PC-9 (cell line): ENCODE measurements at regions not wholly inside any gene's neighbourhood (a gene's known extent, or its start where the extent isn't known, plus 50 kb on each side); places are given as distances from the start of the nearest gene placed in this dataset.
A peak's percentile ranks its signal among the peaks of the same experiment; 100 is the strongest.

Experiments used
- BruUV-seq: library from RNA; stranded (reverse); fragments of 400-500 nt; replicated peaks from 2 replicates; lab custom pipeline; 2021; lab: Mats Ljungman, UMichigan
- CTCF ChIA-PET: fragments of 300-600 bp; sonication (Branson Sonifier 250); formaldehyde crosslinking; loops from one replicate; lab custom pipeline; 2022; ENCODE audit warnings: antibody characterized with exemption; lab: Charles Lee
- POLR2A ChIA-PET: fragments of 300-600 bp; sonication (Branson Sonifier 250); formaldehyde crosslinking; loops from one replicate; lab custom pipeline; 2022; ENCODE audit warnings: antibody characterized with exemption; ENCODE audit not compliant: unreplicated experiment; lab: Charles Lee
- DNase-seq, 2 experiments: peaks; one replicate each; pipeline versions ENCODE4 v3.0.0 to v3.0.0-alpha.2; 2015 to 2022; ENCODE audit warnings: mixed read lengths in 1 of 2
- H2AFZ ChIP-seq: fragments of 200-600 bp; sonication (generic); 2 replicates; pipeline ENCODE4 v1.8.1; 2017; ENCODE audit warnings: antibody characterized with exemption
- H3F3A ChIP-seq: fragments of 200-600 bp; sonication (generic); 2 replicates; pipeline ENCODE4 v1.8.1; 2017; ENCODE audit warnings: antibody characterized with exemption, mild to moderate bottlenecking, low read depth; ENCODE audit not compliant: insufficient read depth
- H3K27ac ChIP-seq: fragments of 200-600 bp; sonication (generic); 2 replicates; pipeline ENCODE4 v1.6.1; 2016; ENCODE audit warnings: mixed run types
- H3K27me3 ChIP-seq: fragments of 200-600 bp; sonication (generic); 2 replicates; pipeline ENCODE4 v1.6.1; 2016; ENCODE audit warnings: low read depth, mixed run types; ENCODE audit not compliant: insufficient read depth
- H3K36me3 ChIP-seq: fragments of 200-600 bp; sonication (generic); 2 replicates; pipeline ENCODE4 v1.6.1; 2016; ENCODE audit warnings: low read depth, mixed run types
- H3K4me1 ChIP-seq: fragments of 200-600 bp; sonication (generic); replicated peaks from 2 replicates; pipeline ENCODE4 v1.6.1; 2016; ENCODE audit warnings: mixed run types; ENCODE audit not compliant: insufficient read depth
- H3K4me2 ChIP-seq: fragments of 200-600 bp; sonication (generic); 2 replicates; pipeline ENCODE4 v1.6.1; 2017; ENCODE audit warnings: mixed run types
- H3K4me3 ChIP-seq: fragments of 200-600 bp; sonication (generic); 2 replicates; pipeline ENCODE4 v1.6.1; 2016; ENCODE audit warnings: mixed run types
- H3K79me2 ChIP-seq: fragments of 200-600 bp; sonication (generic); 2 replicates; pipeline ENCODE4 v1.6.1; 2017; ENCODE audit warnings: low read depth, mixed run types
- H3K9me2 ChIP-seq: fragments of 200-600 bp; sonication (generic); 2 replicates; pipeline ENCODE4 v1.8.1; 2017; ENCODE audit warnings: mild to moderate bottlenecking; ENCODE audit not compliant: insufficient read depth
- H3K9me3 ChIP-seq: fragments of 200-600 bp; sonication (generic); 2 replicates; pipeline ENCODE4 v1.8.1; 2016; ENCODE audit warnings: low read depth; ENCODE audit not compliant: insufficient read depth
- H4K20me1 ChIP-seq: fragments of 200-600 bp; sonication (generic); 2 replicates; pipeline ENCODE4 v1.8.1; 2017; ENCODE audit not compliant: insufficient read depth
- CTCF ChIP-seq: fragments of 200-600 bp; sonication (generic); conservative IDR thresholded peaks from 2 replicates; pipeline ENCODE4 v1.6.1; 2017; ENCODE audit warnings: mixed run types, antibody characterized with exemption, mild to moderate bottlenecking, moderate library complexity
- EZH2 ChIP-seq: fragments of 200-600 bp; sonication (generic); IDR thresholded peaks from 2 replicates; pipeline ENCODE4 v1.8.0; 2017; ENCODE audit warnings: antibody characterized with exemption, low read depth
- intact Hi-C: fragments of 100-400 bp; cut with micrococcal nuclease; formaldehyde crosslinking; loops from one replicate; pipeline ENCODE4 v1.10.0; 2022; ENCODE audit not compliant: unreplicated experiment

- Histone ChIP-seq H3K27ac (no peak overlapping the region), H3F3A (no peaks in the 10 kb centered on the region), H3K4me2 (no peak overlapping the region), H3K79me2 (no peaks in the 10 kb centered on the region), H3K4me1 (no peaks in the 10 kb centered on the region), H3K27me3 (no peaks in the 10 kb centered on the region), H3K9me3 (no peaks in the 10 kb centered on the region), H2AFZ (peak overlapping the region; percentile 49), H3K4me3 (no peak overlapping the region), H3K36me3 (no peaks in the 10 kb centered on the region), H3K9me2 (no peaks in the 10 kb centered on the region), H4K20me1 (no peaks in the 10 kb centered on the region)
- no peak for DNase-seq
- ChIA-PET POLR2A (interaction anchor here (0.6 kb wide), 1 partner anchor 173 kb away, joined by 8 read pairs; no protein-coding TSS in a partner anchor), CTCF (no interaction called here)
- no peak for TF ChIP-seq CTCF
- TF ChIP-seq EZH2 = no peak
- intact Hi-C loops = no loop called here
- no TSS peak for BruUV-seq
Measured at GRCh38 chr3:106816838-106817237, 560.4 kb upstream of the CCDC54 start.

- intact Hi-C loops = no loop called here
- no peaks in the 10 kb centered on the region for H3K27me3 ChIP-seq
- H3K9me3 ChIP-seq = no peaks in the 10 kb centered on the region
- no peaks in the 10 kb centered on the region for H3K36me3 ChIP-seq
- ChIA-PET CTCF (no interaction called here), POLR2A (no interaction called here)
- no peak overlapping the region for H3K4me2 ChIP-seq
- TF ChIP-seq CTCF (no peak), EZH2 (no peak)
- no peaks in the 10 kb centered on the region for H4K20me1 ChIP-seq
- H3K9me2 ChIP-seq = no peaks in the 10 kb centered on the region
- no peaks in the 10 kb centered on the region for H3K79me2 ChIP-seq
- H3K27ac ChIP-seq = no peak overlapping the region
- no TSS peak for BruUV-seq
- H3K4me3 ChIP-seq = no peak overlapping the region
- peak overlapping the region; percentile 49 for H2AFZ ChIP-seq
- H3K4me1 ChIP-seq = no peaks in the 10 kb centered on the region
- DNase-seq = no peak
- H3F3A ChIP-seq = no peaks in the 10 kb centered on the region
Measured at GRCh38 chr3:106817706-106818105, 559.5 kb upstream of the CCDC54 start.

- Histone ChIP-seq H3K27ac (no peak overlapping the region), H4K20me1 (no peaks in the 10 kb centered on the region), H2AFZ (no peak overlapping the region), H3K79me2 (no peaks in the 10 kb centered on the region), H3K4me1 (no peaks in the 10 kb centered on the region), H3K9me3 (no peaks in the 10 kb centered on the region), H3K27me3 (no peaks in the 10 kb centered on the region), H3K36me3 (no peaks in the 10 kb centered on the region), H3K4me3 (no peak overlapping the region), H3F3A (no peaks in the 10 kb centered on the region), H3K9me2 (no peaks in the 10 kb centered on the region), H3K4me2 (no peak overlapping the region)
- POLR2A ChIA-PET = no interaction called here
- no peak for DNase-seq
- BruUV-seq = no TSS peak
- CTCF ChIA-PET = no interaction called here
- intact Hi-C loops = no loop called here
- no peak for TF ChIP-seq EZH2
- no peak for TF ChIP-seq CTCF
Measured at GRCh38 chr3:106819440-106819839, 557.8 kb upstream of the CCDC54 start.
